Upper lobe of left lung (tissue), 6 donors: ENCODE measurements at regions not wholly inside any gene's neighbourhood (a gene's known extent, or its start where the extent isn't known, plus 50 kb on each side); places are given as distances from the start of the nearest gene placed in this dataset.

Experiments
- ATAC-seq, 2 donors: fragments of 200-7000 bp; cut with Tn5 transposase; one replicate each; pipeline ENCODE4 v1.9.1; 2022; ENCODE audit warnings: mild to moderate bottlenecking in 2 of 2, moderate library complexity in 2 of 2; ENCODE audit not compliant: low FRiP score in 2 of 2
- DNase-seq, 2 donors: peaks; one replicate each; pipeline ENCODE4 v3.0.0-alpha.2; 2019 to 2020
- H3K27ac ChIP-seq, 4 donors: fragments of 200-600 bp; sonication (generic); one replicate each; pipeline ENCODE4 v1.5.1; 2016 to 2019
- H3K27me3 ChIP-seq, 4 donors: fragments of 200-600 bp; sonication (generic); one replicate each; pipeline ENCODE4 v1.5.1; 2017 to 2019
- H3K36me3 ChIP-seq, 4 donors: fragments of 200-600 bp; sonication (generic); one replicate each; pipeline ENCODE4 v1.5.1; 2016 to 2019
- H3K4me1 ChIP-seq, 4 donors: fragments of 200-600 bp; sonication (generic); one replicate each; pipeline ENCODE4 v1.5.1; 2018 to 2019
- H3K4me3 ChIP-seq, 4 donors: fragments of 200-600 bp; sonication (generic); one replicate each; pipeline ENCODE4 v1.5.1; 2017 to 2019; ENCODE audit warnings: mild to moderate bottlenecking in 2 of 4, moderate library complexity in 1 of 4
- H3K9me3 ChIP-seq, 4 donors: fragments of 200-600 bp; sonication (generic); one replicate each; pipeline ENCODE4 v1.5.1; 2018 to 2019
- CTCF ChIP-seq, 6 experiments: fragments of 450-650 bp in 4 of 6; fragments of 200-600 bp in 2 of 6; sonication (generic) in 2 of 6; IDR thresholded peaks; one replicate each; pipeline ENCODE4 v1.5.1; 2016 to 2019; ENCODE audit warnings: antibody characterized with exemption in 6 of 6
- EP300 ChIP-seq, 4 donors: sonication (generic); formaldehyde crosslinking; IDR thresholded peaks; one replicate each; pipeline ENCODE4 v1.5.1; 2017; ENCODE audit warnings: antibody characterized with exemption in 4 of 4, control low read depth in 2 of 4
- POLR2A ChIP-seq, 4 donors: fragments of 450-650 bp; IDR thresholded peaks; one replicate each; pipeline ENCODE4 v1.5.1; 2016 to 2017; ENCODE audit warnings: antibody characterized with exemption in 4 of 4, mild to moderate bottlenecking in 2 of 4
- POLR2AphosphoS5 ChIP-seq, 2 donors: sonication (generic); formaldehyde crosslinking; IDR thresholded peaks; one replicate each; pipeline ENCODE4 v1.5.1; 2017; ENCODE audit warnings: antibody characterized with exemption in 2 of 2
- WGBS, 2 donors: methylation state at CpG; one replicate each; pipeline ENCODE4 v1.1.5; 2017 to 2018; 5-methylcytosine and 5-hydroxymethylcytosine counted together
- donor health status: DM: no; HTN: no; CAD: no; lungs with moderate emphysema.
- donor health status: DM: no; HTN: yes; CAD: no; lungs with severe emphysema.

GRCh38 chr10:44573821-44574220 lies 188.9 kb upstream of the CXCL12 start:
- no peak for DNase-seq
- no peaks in the 10 kb centered on the region for H3K9me3 ChIP-seq
- ATAC-seq: no peak
- no peaks in the 10 kb centered on the region for H3K4me1 ChIP-seq
- H3K27ac ChIP-seq: no peak overlapping the region
- TF ChIP-seq POLR2AphosphoS5 (IDR thresholded peaks at IDR 0.05) (no peak), CTCF (IDR thresholded peaks at IDR 0.05) (no peak)
- WGBS, 2 donors: 82 to 91% methylated on average over 1 of the region's 1 CpG
- H3K4me3 ChIP-seq: no peak overlapping the region
- H3K27me3 ChIP-seq: no peaks in the 10 kb centered on the region
- no peaks in the 10 kb centered on the region for H3K36me3 ChIP-seq

- no peak for TF ChIP-seq EP300 (IDR thresholded peaks at IDR 0.05)
- no peak for TF ChIP-seq POLR2AphosphoS5 (IDR thresholded peaks at IDR 0.05)
- no peak for TF ChIP-seq POLR2A (IDR thresholded peaks at IDR 0.05)
- no peak for TF ChIP-seq CTCF (IDR thresholded peaks at IDR 0.05)
- no peaks in the 10 kb centered on the region for H3K36me3 ChIP-seq
- H3K27me3 ChIP-seq: no peaks in the 10 kb centered on the region
- no peak overlapping the region for H3K4me3 ChIP-seq
- DNase-seq (no peak), ATAC-seq (no peak)
- WGBS, 2 donors: 82 to 85% methylated on average over 6 to 9 of the region's 10 CpGs
- no peaks in the 10 kb centered on the region for H3K9me3 ChIP-seq
- H3K4me1 ChIP-seq: no peaks in the 10 kb centered on the region
- no peak overlapping the region for H3K27ac ChIP-seq
Measured at GRCh38 chr10:44574596-44575480, 189.9 kb upstream of the CXCL12 start.

DNA sequence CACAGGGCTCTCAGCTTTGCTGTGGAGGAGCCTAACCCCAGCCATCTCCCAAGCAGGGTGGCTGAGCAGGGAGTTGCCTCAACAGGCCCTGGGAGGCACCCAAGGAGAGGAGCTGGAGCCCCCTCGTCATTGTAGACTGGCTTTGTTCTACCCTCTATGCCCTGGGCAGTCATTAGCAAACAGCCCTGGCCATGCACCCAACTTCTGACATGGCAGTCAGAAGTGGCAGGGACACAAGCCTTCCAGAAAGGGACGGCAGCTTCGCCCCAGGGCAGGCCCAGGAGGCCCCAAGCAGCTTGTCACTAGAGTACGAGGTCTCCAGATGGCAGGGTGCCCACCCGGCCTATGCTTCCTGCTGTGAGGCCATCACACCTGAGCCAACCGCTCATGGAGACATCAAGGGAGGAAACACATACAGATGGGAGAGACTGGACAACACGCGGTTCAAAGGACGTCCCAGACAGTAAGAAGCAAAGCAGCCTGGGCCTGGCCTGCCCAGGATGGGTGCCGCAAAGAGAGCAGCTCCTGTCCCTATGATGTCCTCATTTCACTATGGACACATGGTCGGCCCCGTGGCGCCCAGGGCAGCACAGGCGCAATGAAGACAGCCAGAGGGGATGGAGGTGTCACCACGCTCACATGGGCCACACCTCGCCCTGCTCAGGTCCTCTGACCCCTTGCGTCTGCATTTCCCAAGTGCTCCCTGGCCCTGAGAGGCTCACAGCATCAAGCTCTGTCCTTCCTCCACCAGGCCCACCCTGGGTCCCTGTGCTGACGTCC lies 190.9 kb upstream of the CXCL12 start:
- 85 to 96% methylated on average over 11 to 18 of the region's 18 CpGs for WGBS, 2 donors
- no peak overlapping the region for H3K4me3 ChIP-seq
- H3K9me3 ChIP-seq: no peaks in the 10 kb centered on the region
- ATAC-seq (peak in 1 of 2 donors; percentile 7), DNase-seq (peak in 1 of 2 donors; percentile 68)
- H3K27ac ChIP-seq: no peak overlapping the region
- no peak for TF ChIP-seq EP300 (IDR thresholded peaks at IDR 0.05)
- no peak for TF ChIP-seq POLR2A (IDR thresholded peaks at IDR 0.05)
- no peak for TF ChIP-seq CTCF (IDR thresholded peaks at IDR 0.05)
- no peak for TF ChIP-seq POLR2AphosphoS5 (IDR thresholded peaks at IDR 0.05)
- no peaks in the 10 kb centered on the region for H3K36me3 ChIP-seq
- H3K27me3 ChIP-seq: no peaks in the 10 kb centered on the region
- no peaks in the 10 kb centered on the region for H3K4me1 ChIP-seq

- WGBS, 2 donors: 68% methylated on average over 5 to 6 of the region's 6 CpGs
- ATAC-seq (peak in 1 of 2 donors; percentile 92), DNase-seq (no peak)
- H3K9me3 ChIP-seq: no peaks in the 10 kb centered on the region
- TF ChIP-seq POLR2AphosphoS5 (IDR thresholded peaks at IDR 0.05): no peak
- no peak for TF ChIP-seq POLR2A (IDR thresholded peaks at IDR 0.05)
- H3K27ac ChIP-seq: no peak overlapping the region
- H3K4me1 ChIP-seq: no peaks in the 10 kb centered on the region
- H3K36me3 ChIP-seq: no peaks in the 10 kb centered on the region
- no peaks in the 10 kb centered on the region for H3K27me3 ChIP-seq
- no peak overlapping the region for H3K4me3 ChIP-seq
Measured at GRCh38 chr10:44576702-44577191, 191.8 kb upstream of the CXCL12 start.

- TF ChIP-seq EP300 (IDR thresholded peaks at IDR 0.05) (no peak), CTCF (IDR thresholded peaks at IDR 0.05) (no peak), POLR2A (IDR thresholded peaks at IDR 0.05) (no peak), POLR2AphosphoS5 (IDR thresholded peaks at IDR 0.05) (no peak)
- DNase-seq (no peak), ATAC-seq (peak in 1 of 2 donors; percentile 53)
- H3K4me3 ChIP-seq: no peak overlapping the region
- H3K36me3 ChIP-seq: no peaks in the 10 kb centered on the region
- 87 to 90% methylated on average over 3 of the region's 3 CpGs for WGBS, 2 donors
- no peaks in the 10 kb centered on the region for H3K4me1 ChIP-seq
- no peaks in the 10 kb centered on the region for H3K27me3 ChIP-seq
- no peaks in the 10 kb centered on the region for H3K9me3 ChIP-seq
- no peak overlapping the region for H3K27ac ChIP-seq
Measured at GRCh38 chr10:44577533-44577932, 192.6 kb upstream of the CXCL12 start.
